ENCODE measurements at regions not wholly inside any gene's neighbourhood (a gene's known extent, or its start where the extent isn't known, plus 50 kb on each side); places are given as distances from the start of the nearest gene placed in this dataset.

GRCh38 chr6:14226051-14226660 is 108.6 kb downstream of the CD83 start:
- Histone ChIP-seq H3K4me1 (no peaks in the 10 kb centered on the region), H3K27ac (no peak overlapping the region), H3K9me3 (peaks cover 0 to 9% of the 10 kb centered on the region in 2 donors), H3K27me3 (no peaks in the 10 kb centered on the region), H3K4me3 (no peak overlapping the region), H3K36me3 (no peaks in the 10 kb centered on the region)
- TF ChIP-seq, protein P1, sequence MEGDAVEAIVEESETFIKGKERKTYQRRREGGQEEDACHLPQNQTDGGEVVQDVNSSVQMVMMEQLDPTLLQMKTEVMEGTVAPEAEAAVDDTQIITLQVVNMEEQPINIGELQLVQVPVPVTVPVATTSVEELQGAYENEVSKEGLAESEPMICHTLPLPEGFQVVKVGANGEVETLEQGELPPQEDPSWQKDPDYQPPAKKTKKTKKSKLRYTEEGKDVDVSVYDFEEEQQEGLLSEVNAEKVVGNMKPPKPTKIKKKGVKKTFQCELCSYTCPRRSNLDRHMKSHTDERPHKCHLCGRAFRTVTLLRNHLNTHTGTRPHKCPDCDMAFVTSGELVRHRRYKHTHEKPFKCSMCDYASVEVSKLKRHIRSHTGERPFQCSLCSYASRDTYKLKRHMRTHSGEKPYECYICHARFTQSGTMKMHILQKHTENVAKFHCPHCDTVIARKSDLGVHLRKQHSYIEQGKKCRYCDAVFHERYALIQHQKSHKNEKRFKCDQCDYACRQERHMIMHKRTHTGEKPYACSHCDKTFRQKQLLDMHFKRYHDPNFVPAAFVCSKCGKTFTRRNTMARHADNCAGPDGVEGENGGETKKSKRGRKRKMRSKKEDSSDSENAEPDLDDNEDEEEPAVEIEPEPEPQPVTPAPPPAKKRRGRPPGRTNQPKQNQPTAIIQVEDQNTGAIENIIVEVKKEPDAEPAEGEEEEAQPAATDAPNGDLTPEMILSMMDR (IDR thresholded peaks at IDR 0.05) = no peak
- no peak for DNase-seq (ENCODE audit: low spot score)

GRCh38 chr6:14228571-14228970 is 111.0 kb downstream of the CD83 start:
- no peaks in the 10 kb centered on the region for H3K36me3 ChIP-seq
- H3K4me3 ChIP-seq = no peak overlapping the region
- DNase-seq (ENCODE audit: low spot score) = no peak
- TF ChIP-seq, protein P1 (IDR thresholded peaks at IDR 0.05) = no peak
- H3K9me3 ChIP-seq = peaks cover 0 to 9% of the 10 kb centered on the region in 2 donors
- no peaks in the 10 kb centered on the region for H3K4me1 ChIP-seq
- H3K27ac ChIP-seq = no peak overlapping the region
- H3K27me3 ChIP-seq = no peaks in the 10 kb centered on the region

DNA sequence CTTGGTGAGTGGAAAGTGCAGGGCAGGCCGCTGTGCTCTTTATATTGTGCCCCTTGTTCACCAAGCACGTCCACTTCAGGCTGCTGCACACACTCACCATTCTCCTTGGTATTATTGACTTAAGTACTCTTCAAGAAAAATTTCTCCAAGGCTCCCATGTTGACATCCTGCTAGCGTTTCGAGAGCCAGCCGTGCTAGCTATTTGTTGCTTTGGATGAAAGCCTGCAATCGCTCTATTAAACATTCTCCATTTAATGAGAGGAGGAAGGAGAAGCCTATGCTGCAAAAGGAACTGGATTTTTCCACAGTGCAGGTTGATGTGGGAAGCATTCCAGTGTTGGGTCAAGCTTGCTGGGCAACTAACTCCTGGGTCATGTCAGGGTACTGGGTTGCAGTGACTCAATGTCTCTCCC is 113.5 kb downstream of the CD83 start:
- Histone ChIP-seq H3K36me3 (no peaks in the 10 kb centered on the region), H3K4me3 (no peak overlapping the region), H3K27ac (no peak overlapping the region), H3K27me3 (no peaks in the 10 kb centered on the region), H3K4me1 (no peaks in the 10 kb centered on the region), H3K9me3 (peaks cover 0 to 4% of the 10 kb centered on the region in 2 donors)
- TF ChIP-seq, protein P1 (IDR thresholded peaks at IDR 0.05) = no peak
- DNase-seq (ENCODE audit: low spot score) = no peak

GRCh38 chr6:14231501-14232280 is 114.1 kb downstream of the CD83 start:
- Histone ChIP-seq H3K4me3 (no peak overlapping the region), H3K4me1 (no peaks in the 10 kb centered on the region), H3K9me3 (no peaks in the 10 kb centered on the region), H3K36me3 (no peaks in the 10 kb centered on the region), H3K27ac (no peak overlapping the region), H3K27me3 (no peaks in the 10 kb centered on the region)
- no peak for DNase-seq (ENCODE audit: low spot score)
- TF ChIP-seq, protein P1 (IDR thresholded peaks at IDR 0.05) = no peak

GRCh38 chr6:14232889-14233288 is 115.3 kb downstream of the CD83 start:
- no peaks in the 10 kb centered on the region for H3K27me3 ChIP-seq
- H3K9me3 ChIP-seq = no peaks in the 10 kb centered on the region
- TF ChIP-seq, protein P1 (IDR thresholded peaks at IDR 0.05) = no peak
- no peaks in the 10 kb centered on the region for H3K36me3 ChIP-seq
- H3K4me3 ChIP-seq = no peak overlapping the region
- no peak overlapping the region for H3K27ac ChIP-seq
- H3K4me1 ChIP-seq = no peaks in the 10 kb centered on the region
- DNase-seq (ENCODE audit: low spot score) = no peak

All from right atrium auricular region (tissue), 2 donors.